Muscle layer of colon (tissue), 2 donors: ENCODE measurements at regions not wholly inside any gene's neighbourhood (a gene's known extent, or its start where the extent isn't known, plus 50 kb on each side); places are given as distances from the start of the nearest gene placed in this dataset.

Experiments
- H3K27ac ChIP-seq: one replicate; pipeline ENCODE4 v1.7.0; 2013; ENCODE audit warnings: low read depth, mild to moderate bottlenecking, low read length, moderate library complexity
- H3K27me3 ChIP-seq, 2 donors: one replicate each; pipeline ENCODE4 v1.7.0; 2013; ENCODE audit warnings: low read length in 2 of 2, mild to moderate bottlenecking in 2 of 2; ENCODE audit not compliant: insufficient read depth in 2 of 2, control insufficient read depth in 1 of 2
- H3K36me3 ChIP-seq: one replicate; pipeline ENCODE4 v1.7.0; 2013; ENCODE audit warnings: mild to moderate bottlenecking, low read length; ENCODE audit not compliant: insufficient read depth
- H3K4me1 ChIP-seq: one replicate; pipeline ENCODE4 v1.7.0; 2013; ENCODE audit warnings: mild to moderate bottlenecking, low read length; ENCODE audit not compliant: insufficient read depth
- H3K4me3 ChIP-seq, 2 donors: one replicate each; pipeline ENCODE4 v1.7.0; 2013; ENCODE audit warnings: low read length in 2 of 2, low read depth in 1 of 2, mild to moderate bottlenecking in 1 of 2, moderate library complexity in 1 of 2
- H3K9ac ChIP-seq: one replicate; pipeline ENCODE4 v1.7.0; 2013; ENCODE audit warnings: low read length
- H3K9me3 ChIP-seq: one replicate; pipeline ENCODE4 v1.7.0; 2013; ENCODE audit warnings: mild to moderate bottlenecking, low read length
- donor health status: abdominal sarcoma.
- donor health status: Adenocarcinoma of cecum.

- Histone ChIP-seq H3K9ac (no peak overlapping the region), H3K4me3 (no peak overlapping the region), H3K27me3 (no peaks in the 10 kb centered on the region), H3K27ac (no peak overlapping the region), H3K4me1 (no peaks in the 10 kb centered on the region), H3K36me3 (no peaks in the 10 kb centered on the region), H3K9me3 (no peaks in the 10 kb centered on the region)
Measured at GRCh38 chr3:144229330-144229729, 257.7 kb downstream of the DIPK2A start.

GRCh38 chr3:144229953-144230352 is 258.3 kb downstream of the DIPK2A start:
- Histone ChIP-seq H3K9ac (no peak overlapping the region), H3K4me3 (no peak overlapping the region), H3K4me1 (no peaks in the 10 kb centered on the region), H3K36me3 (no peaks in the 10 kb centered on the region), H3K27me3 (no peaks in the 10 kb centered on the region), H3K27ac (no peak overlapping the region), H3K9me3 (no peaks in the 10 kb centered on the region)

GRCh38 chr3:144235489-144235888 is 263.9 kb downstream of the DIPK2A start:
- no peak overlapping the region for H3K9ac ChIP-seq
- no peak overlapping the region for H3K27ac ChIP-seq
- H3K9me3 ChIP-seq: no peaks in the 10 kb centered on the region
- H3K4me1 ChIP-seq: peaks cover 7% of the 10 kb centered on the region
- H3K27me3 ChIP-seq: no peaks in the 10 kb centered on the region
- H3K36me3 ChIP-seq: no peaks in the 10 kb centered on the region
- no peak overlapping the region for H3K4me3 ChIP-seq

- Histone ChIP-seq H3K27me3 (no peaks in the 10 kb centered on the region), H3K27ac (no peak overlapping the region), H3K4me1 (peaks cover 23% of the 10 kb centered on the region), H3K36me3 (no peaks in the 10 kb centered on the region), H3K9ac (no peak overlapping the region), H3K9me3 (no peaks in the 10 kb centered on the region), H3K4me3 (no peak overlapping the region)
Measured at GRCh38 chr3:144237351-144237750, 265.7 kb downstream of the DIPK2A start.

- H3K9me3 ChIP-seq: no peaks in the 10 kb centered on the region
- H3K36me3 ChIP-seq: no peaks in the 10 kb centered on the region
- H3K27me3 ChIP-seq: no peaks in the 10 kb centered on the region
- no peak overlapping the region for H3K9ac ChIP-seq
- peaks cover 33% of the 10 kb centered on the region for H3K4me1 ChIP-seq
- H3K4me3 ChIP-seq: no peak overlapping the region
- no peak overlapping the region for H3K27ac ChIP-seq
Measured at GRCh38 chr3:144241404-144241803, 269.8 kb downstream of the DIPK2A start.

- Histone ChIP-seq H3K27me3 (no peaks in the 10 kb centered on the region), H3K9me3 (no peaks in the 10 kb centered on the region), H3K4me3 (no peak overlapping the region), H3K9ac (no peak overlapping the region), H3K27ac (no peak overlapping the region), H3K36me3 (no peaks in the 10 kb centered on the region), H3K4me1 (peaks cover 33% of the 10 kb centered on the region)
Measured at GRCh38 chr3:144242747-144243146, 271.1 kb downstream of the DIPK2A start.

GRCh38 chr3:144244662-144245061 is 273.0 kb downstream of the DIPK2A start:
- H3K27me3 ChIP-seq: no peaks in the 10 kb centered on the region
- no peaks in the 10 kb centered on the region for H3K9me3 ChIP-seq
- no peak overlapping the region for H3K27ac ChIP-seq
- peaks cover 26% of the 10 kb centered on the region for H3K4me1 ChIP-seq
- no peak overlapping the region for H3K9ac ChIP-seq
- H3K4me3 ChIP-seq: no peak overlapping the region
- no peaks in the 10 kb centered on the region for H3K36me3 ChIP-seq

- H3K27ac ChIP-seq: no peak overlapping the region
- no peaks in the 10 kb centered on the region for H3K9me3 ChIP-seq
Measured at GRCh38 chr3:144252896-144253295, 281.3 kb downstream of the DIPK2A start.

GRCh38 chr3:144257381-144257780 is 285.8 kb downstream of the DIPK2A start:
- Histone ChIP-seq H3K27me3 (no peaks in the 10 kb centered on the region), H3K9ac (no peak overlapping the region), H3K36me3 (no peaks in the 10 kb centered on the region), H3K27ac (no peak overlapping the region), H3K9me3 (no peaks in the 10 kb centered on the region), H3K4me3 (no peak overlapping the region), H3K4me1 (no peaks in the 10 kb centered on the region)

More at GRCh38 chr3:144252896-144253295, 281.3 kb downstream of the DIPK2A start:
- Histone ChIP-seq H3K4me1 (no peaks in the 10 kb centered on the region), H3K36me3 (no peaks in the 10 kb centered on the region), H3K9ac (no peak overlapping the region), H3K27me3 (no peaks in the 10 kb centered on the region), H3K4me3 (no peak overlapping the region)

GRCh38 chr3:144259267-144259666 is 287.6 kb downstream of the DIPK2A start:
- H3K27ac ChIP-seq: no peak overlapping the region
- no peaks in the 10 kb centered on the region for H3K27me3 ChIP-seq
- no peak overlapping the region for H3K9ac ChIP-seq
- no peaks in the 10 kb centered on the region for H3K9me3 ChIP-seq
- no peaks in the 10 kb centered on the region for H3K36me3 ChIP-seq
- H3K4me3 ChIP-seq: no peak overlapping the region
- H3K4me1 ChIP-seq: no peaks in the 10 kb centered on the region

- no peaks in the 10 kb centered on the region for H3K4me1 ChIP-seq
- H3K9ac ChIP-seq: no peak overlapping the region
- no peak overlapping the region for H3K27ac ChIP-seq
- no peak overlapping the region for H3K4me3 ChIP-seq
- no peaks in the 10 kb centered on the region for H3K27me3 ChIP-seq
- no peaks in the 10 kb centered on the region for H3K36me3 ChIP-seq
- H3K9me3 ChIP-seq: no peaks in the 10 kb centered on the region
Measured at GRCh38 chr3:144263706-144264105, 292.1 kb downstream of the DIPK2A start.

- H3K4me1 ChIP-seq: no peaks in the 10 kb centered on the region
- no peaks in the 10 kb centered on the region for H3K36me3 ChIP-seq
- no peaks in the 10 kb centered on the region for H3K27me3 ChIP-seq
- H3K9me3 ChIP-seq: no peaks in the 10 kb centered on the region
- no peak overlapping the region for H3K9ac ChIP-seq
- no peak overlapping the region for H3K27ac ChIP-seq
- no peak overlapping the region for H3K4me3 ChIP-seq
Measured at GRCh38 chr3:144264350-144264749, 292.7 kb downstream of the DIPK2A start.
